Psoas muscle (tissue), 7 donors: ENCODE measurements at regions not wholly inside any gene's neighbourhood (a gene's known extent, or its start where the extent isn't known, plus 50 kb on each side); places are given as distances from the start of the nearest gene placed in this dataset.
"Not testable (repeated sequence)": the region's sequence is repeated elsewhere in the genome, so short reads cannot be mapped to it uniquely, and the experiment has no call there.

Experiments
- ATAC-seq, 4 donors: fragments of 200-7000 bp; cut with Tn5 transposase; one replicate each; pipeline ENCODE4 v1.9.1; 2020; ENCODE audit warnings: moderate library complexity in 3 of 4, mild to moderate bottlenecking in 2 of 4
- DNase-seq, 2 donors: peaks; one replicate each; pipeline ENCODE4 v3.0.0-alpha.2; 2020
- H3K27ac ChIP-seq: fragments of 200-600 bp; one replicate; pipeline ENCODE4 v1.8.0; 2022
- H3K27me3 ChIP-seq, 3 donors: fragments of 200-600 bp in 1 of 3; one replicate each; pipeline versions ENCODE4 v1.6.1 to v1.8.0; 2013 to 2022; ENCODE audit warnings: low read length in 2 of 3, mild to moderate bottlenecking in 2 of 3, moderate library complexity in 1 of 3; ENCODE audit not compliant: insufficient read depth in 3 of 3
- H3K36me3 ChIP-seq, 2 donors: fragments of 200-600 bp in 1 of 2; one replicate each; pipeline versions ENCODE4 v1.6.1 to v1.8.0; 2013 to 2022; ENCODE audit warnings: low read depth in 1 of 2, mild to moderate bottlenecking in 1 of 2, moderate library complexity in 1 of 2; ENCODE audit not compliant: insufficient read depth in 1 of 2
- H3K4me1 ChIP-seq: fragments of 200-600 bp; one replicate; pipeline ENCODE4 v1.8.0; 2022
- H3K4me3 ChIP-seq: fragments of 200-600 bp; one replicate; pipeline ENCODE4 v1.8.0; 2022; ENCODE audit warnings: mild to moderate bottlenecking
- H3K9me3 ChIP-seq: fragments of 200-600 bp; one replicate; pipeline ENCODE4 v1.8.0; 2022
- WGBS, 3 donors: extraction: QIAGEN DNeasy Blood & Tissue Kit; methylation state at CpG; one replicate each; pipeline versions ENCODE4 v1.1.6 to v1.1.7; 2013; 5-methylcytosine and 5-hydroxymethylcytosine counted together
- intact Hi-C, 2 donors: fragments of 100-400 bp; cut with DNase I; formaldehyde crosslinking; loops; one replicate each; pipeline versions ENCODE4 v1.11.0 to v1.14.2; 2022
- TF ChIP-seq, protein P1 (sequence below): fragments of 200-600 bp; IDR thresholded peaks from one replicate; pipeline ENCODE4 v1.8.0; 2022; ENCODE audit warnings: antibody characterized with exemption
- donor health status: healthy with polysubstance abuse.
- donor health status: DM: no; HTN: no; CAD: no; lungs with moderate emphysema.
- donor health status: Bipolar disorder and iron deficiency.
- donor health status: healthy.
- donor health status: DM: yes; HTN: yes; CAD: no.
- donor health status: DM: no; HTN: no; CAD: no.
- donor health status: DM: yes; HTN: yes; CAD: no.

DNA sequence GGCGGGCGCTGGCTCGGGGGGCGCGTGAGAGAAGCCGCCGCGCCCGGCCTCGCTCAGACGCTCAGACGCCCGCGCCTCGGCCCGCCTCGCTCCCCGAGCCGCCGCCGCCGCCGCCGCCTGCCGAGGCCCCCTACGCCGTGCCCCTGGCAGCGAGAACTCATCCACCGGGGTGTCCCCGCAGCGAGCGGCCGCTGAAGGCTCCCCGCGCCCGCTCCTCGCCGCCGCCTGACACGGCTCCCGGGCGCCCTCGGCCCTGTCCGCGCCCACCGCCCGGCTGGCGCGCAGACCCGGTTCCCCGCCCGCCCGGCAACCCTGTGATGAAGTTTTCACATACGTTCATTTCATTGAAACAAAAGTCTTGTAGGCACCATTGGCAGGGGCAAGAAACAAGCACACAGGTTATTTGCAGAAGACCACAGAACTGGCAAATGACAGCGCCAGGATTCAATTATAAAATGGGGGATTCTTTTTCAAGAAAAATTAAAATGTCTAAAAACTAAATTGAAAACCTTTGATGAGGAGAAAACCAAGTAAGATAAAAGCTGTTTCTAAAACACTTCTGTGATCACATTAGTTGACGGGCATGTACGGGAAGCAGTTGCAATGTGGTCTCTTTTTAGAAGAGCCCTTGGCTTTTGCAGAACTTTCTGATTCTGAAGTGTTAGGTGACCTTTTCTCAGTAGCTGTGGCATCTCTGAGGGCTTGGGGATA, 50.5 kb upstream of the TUBA3D start:
- Histone ChIP-seq H3K27ac (no peak overlapping the region), H3K9me3 (no peaks in the 10 kb centered on the region), H3K36me3 (no peaks in the 10 kb centered on the region), H3K4me1 (no peaks in the 10 kb centered on the region), H3K4me3 (no peak overlapping the region), H3K27me3 (peaks cover 10 to 63% (median 13%) of the 10 kb centered on the region in 3 donors)
- intact Hi-C loops: no loop called here
- ATAC-seq (no peak), DNase-seq (no peak)
- WGBS, 3 donors: 3 to 6% (median 5%) methylated on average over 24 to 53 of the region's 57 CpGs
- TF ChIP-seq, protein P1, sequence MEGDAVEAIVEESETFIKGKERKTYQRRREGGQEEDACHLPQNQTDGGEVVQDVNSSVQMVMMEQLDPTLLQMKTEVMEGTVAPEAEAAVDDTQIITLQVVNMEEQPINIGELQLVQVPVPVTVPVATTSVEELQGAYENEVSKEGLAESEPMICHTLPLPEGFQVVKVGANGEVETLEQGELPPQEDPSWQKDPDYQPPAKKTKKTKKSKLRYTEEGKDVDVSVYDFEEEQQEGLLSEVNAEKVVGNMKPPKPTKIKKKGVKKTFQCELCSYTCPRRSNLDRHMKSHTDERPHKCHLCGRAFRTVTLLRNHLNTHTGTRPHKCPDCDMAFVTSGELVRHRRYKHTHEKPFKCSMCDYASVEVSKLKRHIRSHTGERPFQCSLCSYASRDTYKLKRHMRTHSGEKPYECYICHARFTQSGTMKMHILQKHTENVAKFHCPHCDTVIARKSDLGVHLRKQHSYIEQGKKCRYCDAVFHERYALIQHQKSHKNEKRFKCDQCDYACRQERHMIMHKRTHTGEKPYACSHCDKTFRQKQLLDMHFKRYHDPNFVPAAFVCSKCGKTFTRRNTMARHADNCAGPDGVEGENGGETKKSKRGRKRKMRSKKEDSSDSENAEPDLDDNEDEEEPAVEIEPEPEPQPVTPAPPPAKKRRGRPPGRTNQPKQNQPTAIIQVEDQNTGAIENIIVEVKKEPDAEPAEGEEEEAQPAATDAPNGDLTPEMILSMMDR: no peak

DNA sequence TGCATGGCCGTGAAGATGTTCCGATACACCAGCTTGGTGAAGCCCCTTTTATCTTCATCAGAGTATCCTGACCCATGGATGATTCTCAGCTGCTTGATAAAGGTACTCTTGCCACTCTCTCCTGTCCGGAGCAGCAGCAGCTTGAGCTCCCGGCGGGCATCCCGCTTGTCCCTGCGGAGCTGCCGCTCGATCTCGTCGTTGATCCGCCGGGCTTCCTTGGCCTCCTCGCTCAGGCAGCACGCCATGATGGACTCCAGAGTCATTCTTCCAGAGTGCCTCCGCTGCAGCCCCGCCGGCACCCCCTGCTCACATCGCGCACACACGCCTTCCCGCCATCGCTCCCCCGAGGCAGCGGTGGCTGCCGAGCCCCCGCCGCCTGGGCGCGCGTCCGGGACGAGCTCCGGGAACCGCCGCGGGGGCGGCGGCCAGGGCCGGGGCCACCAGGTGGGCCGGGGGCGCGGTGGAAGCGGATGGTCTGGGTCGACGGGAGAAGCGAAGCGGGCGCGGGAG, 51.3 kb upstream of the TUBA3D start:
- H3K9me3 ChIP-seq, intact Hi-C loops, H3K4me3 ChIP-seq, H3K36me3 ChIP-seq, H3K4me1 ChIP-seq, ATAC-seq, DNase-seq, H3K27ac ChIP-seq: not testable (repeated sequence)
- WGBS, 3 donors: 15 to 25% (median 16%) methylated on average over 15 to 50 of the region's 50 CpGs
- H3K27me3 ChIP-seq: peaks cover 10 to 61% (median 13%) of the 10 kb centered on the region in 3 donors

DNA sequence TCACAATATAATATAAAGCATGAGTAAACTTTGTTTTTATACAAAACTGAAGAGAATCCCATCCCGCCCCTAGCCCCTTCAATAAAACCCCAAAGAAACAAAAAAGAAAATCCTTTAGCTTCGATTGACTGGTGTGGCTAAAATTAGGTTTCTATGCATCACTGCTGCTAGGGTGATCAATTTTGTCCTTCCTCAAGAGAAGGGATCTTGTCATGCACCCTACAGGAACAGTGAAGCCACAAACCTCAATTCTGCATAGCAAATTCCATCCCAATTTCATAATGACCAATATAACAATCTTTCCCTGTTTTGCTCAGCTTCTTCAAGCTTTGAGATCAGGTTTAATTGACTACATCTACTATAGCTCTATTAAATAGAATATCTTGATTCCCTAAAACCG, 55.2 kb upstream of the TUBA3D start:
- H3K4me1 ChIP-seq, H3K9me3 ChIP-seq, H3K4me3 ChIP-seq, H3K27ac ChIP-seq, DNase-seq, ATAC-seq, intact Hi-C loops, H3K36me3 ChIP-seq: not testable (repeated sequence)
- peaks cover 6 to 33% (median 7%) of the 10 kb centered on the region in 3 donors for H3K27me3 ChIP-seq
- WGBS, 3 donors: 83 to 86% (median 83%) methylated on average over 3 of the region's 3 CpGs

DNA sequence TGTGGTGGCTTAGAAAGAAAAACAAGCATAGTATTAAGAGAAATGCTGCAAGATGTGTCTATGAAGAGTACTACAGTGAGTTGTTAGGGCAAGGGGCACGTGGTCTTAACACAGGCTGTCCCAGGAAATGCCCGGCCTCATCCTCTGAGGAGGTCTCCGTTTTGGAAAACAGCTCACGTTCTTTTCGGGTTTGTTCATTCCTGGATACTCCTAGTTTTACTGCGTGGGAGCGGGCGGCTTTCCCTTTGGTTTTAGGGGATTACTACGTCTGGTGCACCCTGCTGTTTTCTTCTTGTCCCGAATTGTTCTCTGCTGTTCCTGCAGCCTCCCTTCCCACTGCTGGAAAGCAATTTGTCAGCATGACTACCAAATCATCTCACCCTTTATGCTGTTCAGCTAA, 55.5 kb upstream of the RAB6D start:
- Histone ChIP-seq H3K27ac (no peak overlapping the region), H3K36me3 (no peaks in the 10 kb centered on the region), H3K4me1 (no peaks in the 10 kb centered on the region), H3K4me3 (no peak overlapping the region), H3K9me3 (no peaks in the 10 kb centered on the region), H3K27me3 (peaks cover 3 to 24% (median 6%) of the 10 kb centered on the region in 3 donors)
- TF ChIP-seq, protein P1: no peak
- ATAC-seq: no peak
- 19 to 28% (median 28%) methylated on average over 10 of the region's 10 CpGs for WGBS, 3 donors
- DNase-seq: no peak
- intact Hi-C loops: loop anchor here in 1 of 2 donors (10.0 kb wide), 2 partner anchors 265 to 725 kb away; no protein-coding TSS in a partner anchor

DNA sequence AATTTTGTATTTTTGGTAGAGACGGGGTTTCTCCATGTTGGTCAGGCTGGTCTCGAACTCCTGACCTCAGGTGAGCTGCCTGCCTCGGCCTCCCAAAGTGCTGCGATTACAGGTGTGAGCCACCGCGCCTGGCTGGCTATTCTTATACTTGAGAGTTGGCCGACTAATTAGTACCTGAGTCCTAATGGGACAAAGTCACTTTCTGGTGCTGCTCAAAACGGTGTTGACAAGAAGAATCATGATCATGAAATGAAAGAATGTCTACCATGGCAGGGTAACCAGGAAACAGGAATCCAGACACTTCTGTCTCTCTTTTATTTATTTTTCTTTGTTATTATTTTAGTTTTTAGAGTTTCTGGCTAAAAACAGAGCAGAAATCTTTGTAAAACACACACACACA, 54.7 kb upstream of the RAB6D start:
- no peaks in the 10 kb centered on the region for H3K4me1 ChIP-seq
- intact Hi-C loops: loop anchor here in 1 of 2 donors (10.0 kb wide), 2 partner anchors 264 to 726 kb away; no protein-coding TSS in a partner anchor
- H3K4me3 ChIP-seq: no peak overlapping the region
- WGBS, 3 donors: 88 to 91% (median 89%) methylated on average over 8 of the region's 8 CpGs
- ATAC-seq (no peak), DNase-seq (no peak)
- H3K9me3 ChIP-seq: no peaks in the 10 kb centered on the region
- no peak overlapping the region for H3K27ac ChIP-seq
- no peaks in the 10 kb centered on the region for H3K36me3 ChIP-seq
- peaks cover under 1 to 17% (median 6%) of the 10 kb centered on the region in 3 donors for H3K27me3 ChIP-seq
- TF ChIP-seq, protein P1: no peak
